ENCODE measurements at regions not wholly inside any gene's neighbourhood (a gene's known extent, or its start where the extent isn't known, plus 50 kb on each side); places are given as distances from the start of the nearest gene placed in this dataset.

GRCh38 chr20:61129311-61129710 is 122.8 kb upstream of the CDH4 start:
- CTCF ChIA-PET: no interaction called here
- no peak for DNase-seq (ENCODE audit: low read depth)
- Histone ChIP-seq H3K36me3 (ENCODE audit: control insufficient read depth, insufficient read depth, low read length) (no peaks in the 10 kb centered on the region), H3K27me3 (ENCODE audit: control insufficient read depth, insufficient read depth, low read length) (peaks cover 2% of the 10 kb centered on the region; the same call in 1 of the 2 replicates), H3K4me3 (ENCODE audit: low read depth, low read length) (no peak overlapping the region)
- TF ChIP-seq CTCF (IDR thresholded peaks at IDR 0.05; ENCODE audit: insufficient read depth, low read depth, low read length): no peak
- POLR2A ChIA-PET: no interaction called here

GRCh38 chr20:61130156-61130555 is 121.9 kb upstream of the CDH4 start:
- TF ChIP-seq CTCF (IDR thresholded peaks at IDR 0.05; ENCODE audit: insufficient read depth, low read depth, low read length): no peak
- CTCF ChIA-PET: no interaction called here
- no peak overlapping the region for H3K4me3 ChIP-seq (ENCODE audit: low read depth, low read length)
- POLR2A ChIA-PET: no interaction called here
- DNase-seq (ENCODE audit: low read depth): no peak
- no peaks in the 10 kb centered on the region for H3K36me3 ChIP-seq (ENCODE audit: control insufficient read depth, insufficient read depth, low read length)
- peaks cover 4% of the 10 kb centered on the region for H3K27me3 ChIP-seq (ENCODE audit: control insufficient read depth, insufficient read depth, low read length)

GRCh38 chr20:61131944-61132343 is 120.1 kb upstream of the CDH4 start:
- ChIA-PET POLR2A (no interaction called here), CTCF (interaction anchor here (1.7 kb wide), 1 partner anchor 97 kb away, joined by 5 read pairs; no protein-coding TSS in a partner anchor)
- no peak for TF ChIP-seq CTCF (IDR thresholded peaks at IDR 0.05; ENCODE audit: insufficient read depth, low read depth, low read length)
- H3K36me3 ChIP-seq (ENCODE audit: control insufficient read depth, insufficient read depth, low read length): no peaks in the 10 kb centered on the region
- H3K4me3 ChIP-seq (ENCODE audit: low read depth, low read length): no peak overlapping the region
- peaks cover 6% of the 10 kb centered on the region for H3K27me3 ChIP-seq (ENCODE audit: control insufficient read depth, insufficient read depth, low read length)
- DNase-seq (ENCODE audit: low read depth): no peak

- H3K36me3 ChIP-seq (ENCODE audit: control insufficient read depth, insufficient read depth, low read length): no peaks in the 10 kb centered on the region
- no peak for TF ChIP-seq CTCF (IDR thresholded peaks at IDR 0.05; ENCODE audit: insufficient read depth, low read depth, low read length)
- CTCF ChIA-PET: interaction anchor here (0.6 kb wide), 1 partner anchor 98 kb away, joined by 3 read pairs; no protein-coding TSS in a partner anchor
- H3K4me3 ChIP-seq (ENCODE audit: low read depth, low read length): no peak overlapping the region
- no peak for DNase-seq (ENCODE audit: low read depth)
- POLR2A ChIA-PET: no interaction called here
- H3K27me3 ChIP-seq (ENCODE audit: control insufficient read depth, insufficient read depth, low read length): peaks cover 6% of the 10 kb centered on the region
Measured at GRCh38 chr20:61133611-61134010, 118.5 kb upstream of the CDH4 start.

- no peak for DNase-seq (ENCODE audit: low read depth)
- peaks cover 6% of the 10 kb centered on the region for H3K27me3 ChIP-seq (ENCODE audit: control insufficient read depth, insufficient read depth, low read length)
- no peak for TF ChIP-seq CTCF (IDR thresholded peaks at IDR 0.05; ENCODE audit: insufficient read depth, low read depth, low read length)
- ChIA-PET CTCF (interaction anchor here (2.4 kb wide), 1 partner anchor 18 kb away, joined by 6 read pairs; no protein-coding TSS in a partner anchor), POLR2A (interaction anchor here (0.7 kb wide), 1 partner anchor 55 kb away, joined by 8 read pairs; no protein-coding TSS in a partner anchor)
- H3K4me3 ChIP-seq (ENCODE audit: low read depth, low read length): no peak overlapping the region
- H3K36me3 ChIP-seq (ENCODE audit: control insufficient read depth, insufficient read depth, low read length): no peaks in the 10 kb centered on the region
Measured at GRCh38 chr20:61134296-61135030, 117.6 kb upstream of the CDH4 start.
